OCI-LY3 (cell line): ENCODE measurements at regions not wholly inside any gene's neighbourhood (a gene's known extent, or its start where the extent isn't known, plus 50 kb on each side); places are given as distances from the start of the nearest gene placed in this dataset.

ENCODE experiments used
- CTCF ChIP-seq: fragments of 200-600, 300-600 bp; sonication (generic); IDR thresholded peaks from 2 replicates; pipeline ENCODE4 v1.5.1; 2014; ENCODE audit warnings: antibody characterized with exemption, low read length, low read depth
- EZH2phosphoT487 ChIP-seq: fragments of 200-600 bp; shearing (Covaris generic); IDR thresholded peaks from 2 replicates; pipeline ENCODE4 v1.6.1; 2018; ENCODE audit warnings: antibody characterized with exemption, mixed run types, low read depth

DNA sequence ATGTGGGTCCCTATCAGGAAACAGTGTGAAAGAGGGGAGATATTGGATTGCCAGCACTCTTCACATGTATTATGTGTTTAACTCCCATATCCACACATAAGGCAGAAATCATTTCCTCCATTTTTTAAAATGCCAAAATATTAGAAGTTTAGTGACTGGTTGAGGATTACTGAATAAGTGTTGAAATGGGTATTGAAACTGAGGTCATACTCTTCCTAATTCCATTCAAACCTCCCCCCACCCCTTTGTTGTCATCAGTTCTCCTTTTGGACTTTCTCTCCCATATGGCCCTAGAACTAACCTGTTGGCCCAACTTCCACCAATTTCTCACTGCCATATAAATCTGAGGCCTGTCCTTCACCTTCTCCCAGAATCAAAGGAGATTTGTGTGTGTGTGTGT lies 81.6 kb downstream of the EVX1 start:
- TF ChIP-seq CTCF = no peak
- TF ChIP-seq EZH2phosphoT487 = no peak
